ENCODE measurements at regions not wholly inside any gene's neighbourhood (a gene's known extent, or its start where the extent isn't known, plus 50 kb on each side); places are given as distances from the start of the nearest gene placed in this dataset.

DNA sequence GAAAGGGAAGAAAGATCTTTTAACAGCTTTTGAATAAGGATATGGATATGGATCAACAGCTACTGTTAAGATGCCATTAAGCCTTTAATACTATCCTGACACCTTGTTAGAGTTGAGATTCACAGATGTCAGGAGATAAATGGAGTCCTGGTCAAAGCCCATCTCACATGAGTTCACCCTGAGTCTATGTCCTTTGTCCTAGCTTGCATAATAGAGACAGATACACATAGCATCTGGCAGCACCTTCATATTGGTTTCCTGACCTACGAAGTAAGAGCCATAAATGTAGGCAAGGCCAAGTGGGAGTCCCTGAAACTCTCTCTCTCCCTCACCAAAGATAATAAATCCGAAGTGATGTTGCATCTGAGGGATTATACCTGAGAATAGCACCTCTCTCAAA lies 79.1 kb upstream of the F13A1 start:
- ATAC-seq (ENCODE audit: insufficient number of reproducible peaks, low FRiP score, low read depth) (no peak), DNase-seq (ENCODE audit: low spot score) (no peak)
- H3K4me3 ChIP-seq: no peak overlapping the region
- H3K36me3 ChIP-seq: no peaks in the 10 kb centered on the region
- H3K9me3 ChIP-seq: no peaks in the 10 kb centered on the region
- no peak overlapping the region for H3K27ac ChIP-seq
- H3K27me3 ChIP-seq (replicated peaks; ENCODE audit: insufficient read depth): no peaks in the 10 kb centered on the region
- H3K4me1 ChIP-seq (ENCODE audit: control insufficient read depth in 1 of 2, low read depth in 2 of 2): peaks cover 0 to 12% of the 10 kb centered on the region in 2 donors
- TF ChIP-seq, protein P1, sequence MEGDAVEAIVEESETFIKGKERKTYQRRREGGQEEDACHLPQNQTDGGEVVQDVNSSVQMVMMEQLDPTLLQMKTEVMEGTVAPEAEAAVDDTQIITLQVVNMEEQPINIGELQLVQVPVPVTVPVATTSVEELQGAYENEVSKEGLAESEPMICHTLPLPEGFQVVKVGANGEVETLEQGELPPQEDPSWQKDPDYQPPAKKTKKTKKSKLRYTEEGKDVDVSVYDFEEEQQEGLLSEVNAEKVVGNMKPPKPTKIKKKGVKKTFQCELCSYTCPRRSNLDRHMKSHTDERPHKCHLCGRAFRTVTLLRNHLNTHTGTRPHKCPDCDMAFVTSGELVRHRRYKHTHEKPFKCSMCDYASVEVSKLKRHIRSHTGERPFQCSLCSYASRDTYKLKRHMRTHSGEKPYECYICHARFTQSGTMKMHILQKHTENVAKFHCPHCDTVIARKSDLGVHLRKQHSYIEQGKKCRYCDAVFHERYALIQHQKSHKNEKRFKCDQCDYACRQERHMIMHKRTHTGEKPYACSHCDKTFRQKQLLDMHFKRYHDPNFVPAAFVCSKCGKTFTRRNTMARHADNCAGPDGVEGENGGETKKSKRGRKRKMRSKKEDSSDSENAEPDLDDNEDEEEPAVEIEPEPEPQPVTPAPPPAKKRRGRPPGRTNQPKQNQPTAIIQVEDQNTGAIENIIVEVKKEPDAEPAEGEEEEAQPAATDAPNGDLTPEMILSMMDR (IDR thresholded peaks at IDR 0.05): no peak

DNA sequence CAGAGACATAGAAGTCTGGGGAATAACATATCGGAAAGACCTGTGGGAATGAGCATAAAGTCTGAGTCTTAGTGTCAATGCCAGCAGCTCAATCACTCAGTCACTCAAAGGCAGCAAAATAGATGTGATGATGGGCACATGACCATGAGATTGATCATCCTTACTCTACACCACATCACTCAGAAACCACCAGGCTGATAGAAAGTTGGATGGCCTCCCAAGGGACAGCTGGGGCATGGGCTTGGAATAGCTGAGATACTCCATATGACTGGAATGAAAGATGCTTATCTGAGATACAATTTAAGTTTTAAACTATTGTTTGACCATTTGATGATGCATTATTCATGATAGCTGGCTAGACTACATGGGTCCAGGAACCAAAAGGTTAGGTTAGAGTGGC lies 80.9 kb upstream of the F13A1 start:
- ATAC-seq (ENCODE audit: insufficient number of reproducible peaks, low FRiP score, low read depth) (no peak), DNase-seq (ENCODE audit: low spot score) (no peak)
- Histone ChIP-seq H3K4me3 (no peak overlapping the region), H3K4me1 (ENCODE audit: control insufficient read depth in 1 of 2, low read depth in 2 of 2) (peaks cover 0 to 9% of the 10 kb centered on the region in 2 donors), H3K9me3 (no peaks in the 10 kb centered on the region), H3K27ac (no peak overlapping the region), H3K36me3 (no peaks in the 10 kb centered on the region), H3K27me3 (replicated peaks; ENCODE audit: insufficient read depth) (no peaks in the 10 kb centered on the region)
- TF ChIP-seq, protein P1 (IDR thresholded peaks at IDR 0.05): no peak

DNA sequence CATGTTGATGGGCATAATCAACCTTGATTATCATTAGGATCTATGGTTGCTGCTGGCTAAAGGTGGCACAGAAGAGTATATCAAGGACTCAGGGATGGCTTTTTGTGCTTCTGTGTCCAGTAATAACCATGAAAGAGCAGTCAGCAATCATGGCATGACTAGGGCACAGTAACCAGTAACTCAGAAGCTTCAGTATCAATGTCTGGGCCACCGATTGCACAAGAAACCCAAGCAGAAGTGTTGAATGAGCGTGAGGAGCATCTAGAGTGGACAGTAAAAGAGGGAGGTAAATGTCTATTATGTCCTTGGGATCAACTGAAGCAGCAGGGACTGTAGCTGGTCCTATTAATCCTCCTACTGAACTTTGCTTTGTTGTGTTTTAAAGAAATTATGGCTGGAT lies 81.5 kb upstream of the F13A1 start:
- no peak for ATAC-seq (ENCODE audit: insufficient number of reproducible peaks, low FRiP score, low read depth)

DNA sequence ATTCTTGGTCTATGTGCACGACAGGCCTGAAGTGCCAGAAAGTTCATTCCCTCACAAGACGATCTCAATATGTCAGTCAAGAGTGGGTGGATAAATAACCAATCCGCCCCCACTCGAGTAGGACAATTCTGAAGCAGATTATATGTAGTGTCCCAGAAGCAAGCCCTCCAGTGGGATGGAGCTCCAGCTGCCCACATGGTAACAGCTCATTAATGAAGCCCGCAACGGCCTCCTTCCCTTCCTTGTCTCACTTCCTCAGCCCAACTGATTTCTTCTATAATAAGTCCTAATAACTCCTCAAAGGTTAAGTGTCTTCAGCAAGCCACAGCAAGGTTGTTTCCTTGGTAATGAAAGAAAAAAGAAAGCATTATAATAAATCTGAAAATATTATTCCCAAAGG lies 82.1 kb upstream of the F13A1 start:
- TF ChIP-seq, protein P1 (IDR thresholded peaks at IDR 0.05): no peak
- Histone ChIP-seq H3K27me3 (replicated peaks; ENCODE audit: insufficient read depth) (no peaks in the 10 kb centered on the region), H3K27ac (no peak overlapping the region), H3K36me3 (no peaks in the 10 kb centered on the region), H3K4me1 (ENCODE audit: control insufficient read depth in 1 of 2, low read depth in 2 of 2) (peaks cover 0 to 9% of the 10 kb centered on the region in 2 donors), H3K4me3 (no peak overlapping the region), H3K9me3 (no peaks in the 10 kb centered on the region)
- ATAC-seq (ENCODE audit: insufficient number of reproducible peaks, low FRiP score, low read depth): no peak
- no peak for DNase-seq (ENCODE audit: low spot score)

More for the DNA sequence above, 81.5 kb upstream of the F13A1 start:
- no peaks in the 10 kb centered on the region for H3K27me3 ChIP-seq (replicated peaks; ENCODE audit: insufficient read depth)
- TF ChIP-seq, protein P1 (IDR thresholded peaks at IDR 0.05): no peak
- no peak overlapping the region for H3K27ac ChIP-seq
- DNase-seq (ENCODE audit: low spot score): no peak
- no peaks in the 10 kb centered on the region for H3K36me3 ChIP-seq
- H3K4me3 ChIP-seq: no peak overlapping the region
- H3K4me1 ChIP-seq (ENCODE audit: control insufficient read depth in 1 of 2, low read depth in 2 of 2): peaks cover 0 to 9% of the 10 kb centered on the region in 2 donors
- H3K9me3 ChIP-seq: no peaks in the 10 kb centered on the region

DNA sequence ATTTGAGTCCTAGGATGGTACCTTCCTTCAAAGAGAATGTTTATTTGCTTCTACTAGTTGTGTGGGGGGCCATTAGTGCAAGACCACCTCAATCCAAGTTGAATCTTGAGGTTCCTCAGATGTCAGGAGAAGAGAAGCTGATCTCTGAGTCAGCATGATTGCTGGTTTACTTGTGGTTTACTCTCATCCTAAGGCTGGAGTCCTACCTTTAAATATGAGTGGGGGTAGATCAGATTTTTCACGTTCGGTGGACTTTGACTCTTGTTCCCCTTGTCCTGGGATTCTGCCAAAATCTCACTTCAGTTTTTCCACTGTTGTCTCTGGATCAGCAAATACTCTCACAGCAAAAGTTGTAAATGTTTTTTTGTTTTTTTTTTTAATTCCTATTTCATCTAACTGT lies 84.6 kb upstream of the F13A1 start:
- no peak overlapping the region for H3K4me3 ChIP-seq
- peaks cover 0 to 9% of the 10 kb centered on the region in 2 donors for H3K4me1 ChIP-seq (ENCODE audit: control insufficient read depth in 1 of 2, low read depth in 2 of 2)
- no peaks in the 10 kb centered on the region for H3K36me3 ChIP-seq
- H3K27me3 ChIP-seq (replicated peaks; ENCODE audit: insufficient read depth): no peaks in the 10 kb centered on the region
- H3K27ac ChIP-seq: no peak overlapping the region
- TF ChIP-seq, protein P1 (IDR thresholded peaks at IDR 0.05): no peak
- ATAC-seq (ENCODE audit: insufficient number of reproducible peaks, low FRiP score, low read depth) (no peak), DNase-seq (ENCODE audit: low spot score) (no peak)
- H3K9me3 ChIP-seq: no peaks in the 10 kb centered on the region

All from thoracic aorta (tissue), 2 donors.